Type B pancreatic cell (in vitro differentiated cells): ENCODE measurements at regions not wholly inside any gene's neighbourhood (a gene's known extent, or its start where the extent isn't known, plus 50 kb on each side); places are given as distances from the start of the nearest gene placed in this dataset.

Source experiments
- DNase-seq: peaks from one replicate; pipeline ENCODE4 v3.0.0; 2021; ENCODE audit warnings: mixed read lengths; ENCODE audit not compliant: unreplicated experiment; ENCODE audit errors: extremely low spot score
- H3K27ac Mint-ChIP-seq: 2 replicates; pipeline ENCODE4 v1.8.0; 2021; ENCODE audit warnings: mild to moderate bottlenecking, mixed read lengths
- H3K27me3 Mint-ChIP-seq: 2 replicates; pipeline ENCODE4 v1.8.0; 2021; ENCODE audit warnings: mixed read lengths
- H3K36me3 Mint-ChIP-seq: 2 replicates; pipeline ENCODE4 v1.8.0; 2021; ENCODE audit warnings: mixed read lengths
- H3K4me1 Mint-ChIP-seq: one replicate; pipeline ENCODE4 v1.8.0; 2021; ENCODE audit warnings: mixed read lengths; ENCODE audit not compliant: unreplicated experiment
- H3K4me3 Mint-ChIP-seq: 2 replicates; pipeline ENCODE4 v1.8.0; 2021; ENCODE audit warnings: mild to moderate bottlenecking, mixed read lengths
- H3K9me3 Mint-ChIP-seq: 2 replicates; pipeline ENCODE4 v1.8.0; 2021; ENCODE audit warnings: mixed read lengths
- TF ChIP-seq, protein P1 (sequence below): fragments of 200-600 bp; sonication (generic); conservative IDR thresholded peaks from 2 replicates; pipeline ENCODE4 v1.5.0; 2021; ENCODE audit warnings: antibody characterized with exemption, mild to moderate bottlenecking

DNA sequence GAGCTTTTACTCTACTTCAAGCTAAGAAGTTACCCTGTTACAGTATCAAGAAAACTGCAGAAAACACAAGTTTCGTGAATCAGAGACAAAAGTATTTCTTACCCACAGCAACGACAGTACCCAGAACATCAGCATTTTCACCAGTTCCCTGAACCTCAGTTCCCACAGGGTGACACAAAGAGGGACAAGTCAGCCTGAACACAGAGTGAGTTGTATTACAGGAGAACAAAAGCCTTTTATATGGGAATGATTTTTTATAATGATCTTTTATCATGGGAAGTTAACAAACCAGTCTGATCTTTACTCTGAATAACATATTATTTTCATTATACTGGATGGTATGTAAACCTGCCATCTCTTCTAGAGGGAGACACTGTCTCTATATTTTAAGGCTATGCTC lies 139.0 kb upstream of the ITGA1 start:
- no peaks in the 10 kb centered on the region for H3K9me3 Mint-ChIP-seq
- H3K27me3 Mint-ChIP-seq: no peaks in the 10 kb centered on the region
- H3K4me1 Mint-ChIP-seq: no peaks in the 10 kb centered on the region
- H3K4me3 Mint-ChIP-seq: no peak overlapping the region
- TF ChIP-seq, protein P1, sequence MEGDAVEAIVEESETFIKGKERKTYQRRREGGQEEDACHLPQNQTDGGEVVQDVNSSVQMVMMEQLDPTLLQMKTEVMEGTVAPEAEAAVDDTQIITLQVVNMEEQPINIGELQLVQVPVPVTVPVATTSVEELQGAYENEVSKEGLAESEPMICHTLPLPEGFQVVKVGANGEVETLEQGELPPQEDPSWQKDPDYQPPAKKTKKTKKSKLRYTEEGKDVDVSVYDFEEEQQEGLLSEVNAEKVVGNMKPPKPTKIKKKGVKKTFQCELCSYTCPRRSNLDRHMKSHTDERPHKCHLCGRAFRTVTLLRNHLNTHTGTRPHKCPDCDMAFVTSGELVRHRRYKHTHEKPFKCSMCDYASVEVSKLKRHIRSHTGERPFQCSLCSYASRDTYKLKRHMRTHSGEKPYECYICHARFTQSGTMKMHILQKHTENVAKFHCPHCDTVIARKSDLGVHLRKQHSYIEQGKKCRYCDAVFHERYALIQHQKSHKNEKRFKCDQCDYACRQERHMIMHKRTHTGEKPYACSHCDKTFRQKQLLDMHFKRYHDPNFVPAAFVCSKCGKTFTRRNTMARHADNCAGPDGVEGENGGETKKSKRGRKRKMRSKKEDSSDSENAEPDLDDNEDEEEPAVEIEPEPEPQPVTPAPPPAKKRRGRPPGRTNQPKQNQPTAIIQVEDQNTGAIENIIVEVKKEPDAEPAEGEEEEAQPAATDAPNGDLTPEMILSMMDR: no peak
- H3K36me3 Mint-ChIP-seq: no peaks in the 10 kb centered on the region
- no peak overlapping the region for H3K27ac Mint-ChIP-seq
- DNase-seq: no peak

- Mint-ChIP-seq H3K27ac (no peak overlapping the region), H3K36me3 (no peaks in the 10 kb centered on the region), H3K4me3 (no peak overlapping the region), H3K27me3 (peaks cover 6% of the 10 kb centered on the region), H3K9me3 (no peaks in the 10 kb centered on the region), H3K4me1 (no peaks in the 10 kb centered on the region)
- TF ChIP-seq, protein P1: no peak
- no peak for DNase-seq
Measured at GRCh38 chr5:52655163-52655562, 132.6 kb upstream of the ITGA1 start.

DNA sequence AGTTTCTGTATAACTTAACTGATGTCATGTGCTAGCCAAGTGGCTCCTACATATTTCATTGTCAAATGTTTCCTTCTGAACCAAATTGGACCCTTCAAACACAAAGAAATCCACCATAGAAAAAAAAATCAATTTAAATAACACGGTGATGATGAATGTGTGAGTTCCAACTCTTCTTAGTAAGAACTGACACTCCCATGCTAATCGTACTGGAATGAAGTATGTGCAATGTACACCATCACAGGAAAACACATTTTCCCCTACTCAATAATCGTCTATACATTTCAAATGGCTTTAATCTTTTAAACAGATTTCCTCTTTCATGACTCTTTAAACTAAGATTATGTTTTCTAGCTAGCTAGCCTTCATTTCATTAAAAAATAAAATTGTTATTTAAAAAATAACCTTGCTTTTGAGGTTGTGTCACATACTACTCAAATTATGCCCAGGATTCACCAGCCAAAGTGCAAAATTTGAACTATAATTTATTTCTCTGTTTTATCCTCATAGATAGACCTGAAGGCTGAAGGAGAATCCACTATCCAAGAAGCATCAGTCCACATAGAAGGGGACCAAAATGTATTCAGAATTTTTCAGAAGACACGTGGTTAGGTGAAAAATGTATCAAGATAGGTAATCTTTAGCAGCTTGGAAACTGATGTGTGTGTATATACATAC lies 131.0 kb upstream of the ITGA1 start:
- no peak for DNase-seq
- Mint-ChIP-seq H3K4me3 (no peak overlapping the region), H3K27me3 (peaks cover 6% of the 10 kb centered on the region), H3K9me3 (no peaks in the 10 kb centered on the region), H3K4me1 (no peaks in the 10 kb centered on the region), H3K36me3 (no peaks in the 10 kb centered on the region), H3K27ac (no peak overlapping the region)
- TF ChIP-seq, protein P1: no peak

GRCh38 chr5:52657247-52657645 lies 130.5 kb upstream of the ITGA1 start:
- no peaks in the 10 kb centered on the region for H3K36me3 Mint-ChIP-seq
- H3K4me3 Mint-ChIP-seq: no peak overlapping the region
- TF ChIP-seq, protein P1: peak; percentile 81
- no peaks in the 10 kb centered on the region for H3K4me1 Mint-ChIP-seq
- H3K27ac Mint-ChIP-seq: no peak overlapping the region
- no peak for DNase-seq
- peaks cover 6% of the 10 kb centered on the region for H3K27me3 Mint-ChIP-seq
- no peaks in the 10 kb centered on the region for H3K9me3 Mint-ChIP-seq

DNA sequence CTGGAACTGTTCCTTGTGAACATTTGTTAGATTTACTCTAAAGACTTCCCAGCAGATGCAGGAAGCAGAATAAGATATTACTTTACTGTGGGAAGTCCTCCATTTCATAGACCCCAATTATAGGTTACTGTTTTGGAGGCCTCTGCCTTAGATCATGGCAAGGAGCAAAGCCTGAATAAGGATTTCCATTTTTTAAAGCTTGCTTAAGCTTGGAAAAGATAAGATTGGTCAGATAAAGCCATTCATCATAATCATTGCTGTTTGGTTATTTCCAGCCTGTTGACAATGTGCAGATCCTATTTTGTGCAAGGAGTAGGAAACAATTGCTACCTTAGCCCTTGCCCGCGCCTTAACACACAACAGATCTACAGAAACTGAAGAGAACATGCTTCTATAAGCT lies 129.5 kb upstream of the ITGA1 start:
- peaks cover 6% of the 10 kb centered on the region for H3K27me3 Mint-ChIP-seq
- H3K9me3 Mint-ChIP-seq: no peaks in the 10 kb centered on the region
- no peaks in the 10 kb centered on the region for H3K4me1 Mint-ChIP-seq
- no peak overlapping the region for H3K27ac Mint-ChIP-seq
- TF ChIP-seq, protein P1: no peak
- H3K36me3 Mint-ChIP-seq: no peaks in the 10 kb centered on the region
- H3K4me3 Mint-ChIP-seq: no peak overlapping the region
- DNase-seq: no peak
